Peyer's patch (tissue), 4 donors: ENCODE measurements at regions not wholly inside any gene's neighbourhood (a gene's known extent, or its start where the extent isn't known, plus 50 kb on each side); places are given as distances from the start of the nearest gene placed in this dataset.

Experiments
- POLR2A ChIP-seq, 2 donors: fragments of 450-650 bp; IDR thresholded peaks; one replicate each; pipeline ENCODE4 v1.5.1; 2017; ENCODE audit warnings: antibody characterized with exemption in 2 of 2, mild to moderate bottlenecking in 2 of 2, moderate library complexity in 2 of 2
- TF ChIP-seq, protein P1 (sequence below), 6 experiments: fragments of 450-650 bp in 4 of 6; fragments of 200-600 bp in 2 of 6; sonication (generic) in 1 of 6; IDR thresholded peaks; one replicate each; pipeline ENCODE4 v1.5.1; 2017 to 2019; ENCODE audit warnings: antibody characterized with exemption in 6 of 6, mild to moderate bottlenecking in 3 of 6, moderate library complexity in 1 of 6

DNA sequence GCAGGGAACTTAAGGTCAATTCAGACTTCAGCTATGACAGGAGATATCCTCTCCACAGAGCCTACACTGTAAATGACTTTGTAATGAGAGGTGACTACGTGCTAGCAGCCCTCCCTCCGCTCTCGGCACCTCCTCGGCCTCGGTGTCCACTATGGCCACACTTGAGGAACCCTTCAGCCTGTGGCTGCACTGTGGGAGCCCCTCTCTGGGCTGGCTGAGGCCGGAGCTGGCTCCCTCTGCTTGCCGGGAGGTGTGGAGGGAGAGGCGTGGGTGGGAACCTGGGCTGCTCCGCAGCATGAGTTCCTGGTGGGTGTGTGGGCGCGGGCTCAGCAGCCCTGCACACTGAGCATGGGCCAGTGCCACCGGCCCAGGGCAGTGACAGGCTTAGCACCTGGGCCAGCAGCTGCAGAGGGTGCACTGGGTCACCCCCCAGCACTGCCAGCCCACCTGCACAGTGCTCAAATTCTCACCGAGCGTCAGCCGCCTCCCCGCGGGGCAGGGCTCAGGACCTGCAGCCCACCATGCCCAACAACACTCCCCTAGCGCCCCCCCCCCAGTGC lies 137.6 kb upstream of the SPACA7 start:
- TF ChIP-seq POLR2A (IDR thresholded peaks at IDR 0.05), result no peak
- TF ChIP-seq, protein P1, sequence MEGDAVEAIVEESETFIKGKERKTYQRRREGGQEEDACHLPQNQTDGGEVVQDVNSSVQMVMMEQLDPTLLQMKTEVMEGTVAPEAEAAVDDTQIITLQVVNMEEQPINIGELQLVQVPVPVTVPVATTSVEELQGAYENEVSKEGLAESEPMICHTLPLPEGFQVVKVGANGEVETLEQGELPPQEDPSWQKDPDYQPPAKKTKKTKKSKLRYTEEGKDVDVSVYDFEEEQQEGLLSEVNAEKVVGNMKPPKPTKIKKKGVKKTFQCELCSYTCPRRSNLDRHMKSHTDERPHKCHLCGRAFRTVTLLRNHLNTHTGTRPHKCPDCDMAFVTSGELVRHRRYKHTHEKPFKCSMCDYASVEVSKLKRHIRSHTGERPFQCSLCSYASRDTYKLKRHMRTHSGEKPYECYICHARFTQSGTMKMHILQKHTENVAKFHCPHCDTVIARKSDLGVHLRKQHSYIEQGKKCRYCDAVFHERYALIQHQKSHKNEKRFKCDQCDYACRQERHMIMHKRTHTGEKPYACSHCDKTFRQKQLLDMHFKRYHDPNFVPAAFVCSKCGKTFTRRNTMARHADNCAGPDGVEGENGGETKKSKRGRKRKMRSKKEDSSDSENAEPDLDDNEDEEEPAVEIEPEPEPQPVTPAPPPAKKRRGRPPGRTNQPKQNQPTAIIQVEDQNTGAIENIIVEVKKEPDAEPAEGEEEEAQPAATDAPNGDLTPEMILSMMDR (IDR thresholded peaks at IDR 0.05), result no peak
